Right atrium auricular region (tissue), 2 donors: ENCODE measurements at regions not wholly inside any gene's neighbourhood (a gene's known extent, or its start where the extent isn't known, plus 50 kb on each side); places are given as distances from the start of the nearest gene placed in this dataset.

Experiments
- DNase-seq: peaks from one replicate; pipeline ENCODE4 v3.0.0-alpha.2; 2019; ENCODE audit warnings: low spot score
- H3K27ac ChIP-seq, 2 donors: fragments of 200-600 bp; sonication (generic); 1 replicate in 1 of 2; 2 replicates in 1 of 2; pipeline ENCODE4 v1.5.1; 2016 to 2019
- H3K27me3 ChIP-seq, 2 donors: fragments of 200-600 bp; sonication (generic); one replicate each; pipeline versions ENCODE4 v1.5.1 to v1.6.0; 2017 to 2019
- H3K36me3 ChIP-seq: fragments of 200-600 bp; sonication (generic); one replicate; pipeline ENCODE4 v1.5.1; 2016
- H3K4me1 ChIP-seq, 2 donors: fragments of 200-600 bp; sonication (generic); one replicate each; pipeline versions ENCODE4 v1.5.1 to v1.6.0; 2017 to 2019
- H3K4me3 ChIP-seq, 2 donors: fragments of 200-600 bp; sonication (generic); 1 replicate in 1 of 2; 2 replicates in 1 of 2; pipeline ENCODE4 v1.5.1; 2017 to 2019; ENCODE audit warnings: mild to moderate bottlenecking in 1 of 2, moderate library complexity in 1 of 2
- H3K9me3 ChIP-seq, 2 donors: fragments of 200-600 bp; sonication (generic); one replicate each; pipeline ENCODE4 v1.5.1; 2019
- TF ChIP-seq, protein P1 (sequence below), 2 donors: fragments of 200-600 bp; sonication (generic); IDR thresholded peaks; one replicate each; pipeline ENCODE4 v1.5.1; 2019; ENCODE audit warnings: antibody characterized with exemption in 2 of 2

DNA sequence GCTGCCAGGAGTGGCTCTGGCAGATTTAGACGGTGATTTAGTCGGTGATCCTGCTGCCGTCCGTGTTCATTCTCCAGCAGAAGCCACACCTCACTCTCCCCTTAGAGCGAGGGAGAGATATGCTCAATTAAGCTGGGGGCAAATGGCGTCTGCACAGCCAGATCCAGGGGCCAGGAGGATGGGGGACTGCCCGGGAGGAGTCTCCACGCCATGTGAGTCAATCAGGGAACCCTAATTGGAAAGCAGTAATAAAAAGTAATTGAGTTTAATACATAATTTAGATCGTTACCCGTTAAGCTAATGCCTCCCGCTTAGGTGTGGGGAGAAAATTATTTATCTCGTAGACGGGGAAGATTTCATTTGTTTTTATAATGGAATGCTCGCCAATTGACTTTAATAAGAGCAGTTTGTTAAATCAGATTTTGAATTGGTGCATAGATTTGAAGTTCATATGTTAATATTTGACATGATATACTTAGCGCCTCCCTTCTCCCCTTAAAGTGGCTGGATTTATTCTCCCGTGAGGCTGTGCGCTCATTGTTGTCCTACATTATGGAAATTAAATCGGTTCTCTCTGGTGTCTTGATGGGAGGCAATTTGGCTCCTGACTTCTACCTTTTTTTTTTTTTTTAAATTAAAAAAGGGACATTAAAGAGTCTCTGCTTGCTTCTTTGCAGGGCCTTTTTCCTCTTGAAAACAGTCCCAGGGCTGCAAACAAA, 104.9 kb upstream of the C14orf180 start:
- no peaks in the 10 kb centered on the region for H3K27me3 ChIP-seq

DNA sequence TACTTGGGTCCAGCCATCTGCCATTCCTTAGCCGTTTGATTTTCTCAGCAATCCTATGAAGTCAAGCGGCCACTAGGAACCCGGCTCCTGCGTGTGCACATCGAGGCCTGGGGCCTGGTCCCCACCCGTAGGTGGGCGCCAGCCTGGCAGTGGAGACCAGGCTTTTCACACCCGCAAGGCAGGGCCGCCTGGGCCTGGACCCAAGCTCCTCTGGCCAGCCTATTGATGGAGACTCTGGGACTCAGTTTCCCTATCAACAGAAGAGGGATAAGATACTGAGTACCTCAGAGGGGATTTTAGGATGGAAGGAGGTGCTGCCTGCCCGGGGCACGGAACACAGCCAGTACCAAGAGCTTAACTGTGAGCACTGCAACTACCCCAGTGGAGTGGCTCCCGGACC, 104.3 kb upstream of the C14orf180 start:
- no peaks in the 10 kb centered on the region for H3K4me1 ChIP-seq
- H3K27me3 ChIP-seq = no peaks in the 10 kb centered on the region
- TF ChIP-seq, protein P1, sequence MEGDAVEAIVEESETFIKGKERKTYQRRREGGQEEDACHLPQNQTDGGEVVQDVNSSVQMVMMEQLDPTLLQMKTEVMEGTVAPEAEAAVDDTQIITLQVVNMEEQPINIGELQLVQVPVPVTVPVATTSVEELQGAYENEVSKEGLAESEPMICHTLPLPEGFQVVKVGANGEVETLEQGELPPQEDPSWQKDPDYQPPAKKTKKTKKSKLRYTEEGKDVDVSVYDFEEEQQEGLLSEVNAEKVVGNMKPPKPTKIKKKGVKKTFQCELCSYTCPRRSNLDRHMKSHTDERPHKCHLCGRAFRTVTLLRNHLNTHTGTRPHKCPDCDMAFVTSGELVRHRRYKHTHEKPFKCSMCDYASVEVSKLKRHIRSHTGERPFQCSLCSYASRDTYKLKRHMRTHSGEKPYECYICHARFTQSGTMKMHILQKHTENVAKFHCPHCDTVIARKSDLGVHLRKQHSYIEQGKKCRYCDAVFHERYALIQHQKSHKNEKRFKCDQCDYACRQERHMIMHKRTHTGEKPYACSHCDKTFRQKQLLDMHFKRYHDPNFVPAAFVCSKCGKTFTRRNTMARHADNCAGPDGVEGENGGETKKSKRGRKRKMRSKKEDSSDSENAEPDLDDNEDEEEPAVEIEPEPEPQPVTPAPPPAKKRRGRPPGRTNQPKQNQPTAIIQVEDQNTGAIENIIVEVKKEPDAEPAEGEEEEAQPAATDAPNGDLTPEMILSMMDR (IDR thresholded peaks at IDR 0.05) = no peak
- H3K27ac ChIP-seq = no peak overlapping the region
- DNase-seq = no peak
- no peaks in the 10 kb centered on the region for H3K9me3 ChIP-seq
- no peaks in the 10 kb centered on the region for H3K36me3 ChIP-seq
- no peak overlapping the region for H3K4me3 ChIP-seq

More for the DNA sequence above, 104.9 kb upstream of the C14orf180 start:
- Histone ChIP-seq H3K27ac (no peak overlapping the region), H3K36me3 (no peaks in the 10 kb centered on the region), H3K4me1 (no peaks in the 10 kb centered on the region), H3K9me3 (no peaks in the 10 kb centered on the region), H3K4me3 (no peak overlapping the region)
- TF ChIP-seq, protein P1 (IDR thresholded peaks at IDR 0.05) = no peak
- DNase-seq = no peak

DNA sequence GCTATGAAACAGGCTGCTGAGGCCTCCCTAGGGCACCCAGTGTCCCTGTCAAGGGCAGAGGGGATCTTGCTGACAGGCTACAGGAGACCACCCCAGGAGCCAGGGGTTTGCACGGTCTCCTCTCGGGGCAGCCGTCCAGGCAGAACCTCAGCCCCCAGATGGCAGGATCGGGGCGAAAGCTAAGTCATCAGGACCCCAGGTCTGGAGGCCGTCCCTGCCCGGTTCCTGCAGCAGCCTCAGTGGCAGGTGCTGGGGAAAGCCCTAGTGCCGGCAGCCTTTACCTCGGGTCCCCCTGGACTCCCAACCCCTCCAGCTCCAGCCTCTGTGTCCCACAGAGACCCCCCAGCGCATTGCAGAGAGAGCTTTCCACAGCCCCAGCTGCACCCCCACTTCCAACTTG, 103.8 kb upstream of the C14orf180 start:
- H3K27ac ChIP-seq = no peak overlapping the region
- H3K4me3 ChIP-seq = no peak overlapping the region
- no peak for DNase-seq
- no peaks in the 10 kb centered on the region for H3K9me3 ChIP-seq
- no peaks in the 10 kb centered on the region for H3K36me3 ChIP-seq
- TF ChIP-seq, protein P1 (IDR thresholded peaks at IDR 0.05) = no peak
- H3K27me3 ChIP-seq = no peaks in the 10 kb centered on the region
- no peaks in the 10 kb centered on the region for H3K4me1 ChIP-seq

DNA sequence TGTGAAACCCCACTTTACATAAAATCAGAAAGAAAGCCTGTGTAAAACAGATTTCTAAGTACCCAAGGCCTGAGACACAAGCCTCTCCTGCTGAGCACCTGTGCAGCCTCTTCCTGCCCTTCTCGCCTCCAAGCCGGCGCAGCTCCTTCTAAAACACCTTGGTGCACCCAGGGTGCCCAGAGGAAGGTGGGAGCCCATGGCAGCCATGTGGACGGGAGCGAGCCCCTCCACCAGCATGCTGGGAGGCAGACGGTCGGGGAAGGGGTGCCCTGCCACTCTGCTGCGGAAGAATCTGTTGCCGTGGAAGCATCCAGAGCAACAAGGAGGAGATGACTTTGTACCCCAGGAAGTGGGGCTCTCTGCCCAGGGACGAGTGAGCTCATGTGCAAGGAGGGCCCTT, 103.1 kb upstream of the C14orf180 start:
- Histone ChIP-seq H3K36me3 (no peaks in the 10 kb centered on the region), H3K9me3 (peaks cover 0 to 6% of the 10 kb centered on the region in 2 donors), H3K4me1 (no peaks in the 10 kb centered on the region), H3K27me3 (no peaks in the 10 kb centered on the region), H3K4me3 (no peak overlapping the region), H3K27ac (no peak overlapping the region)
- TF ChIP-seq, protein P1 (IDR thresholded peaks at IDR 0.05) = no peak
- DNase-seq = no peak

DNA sequence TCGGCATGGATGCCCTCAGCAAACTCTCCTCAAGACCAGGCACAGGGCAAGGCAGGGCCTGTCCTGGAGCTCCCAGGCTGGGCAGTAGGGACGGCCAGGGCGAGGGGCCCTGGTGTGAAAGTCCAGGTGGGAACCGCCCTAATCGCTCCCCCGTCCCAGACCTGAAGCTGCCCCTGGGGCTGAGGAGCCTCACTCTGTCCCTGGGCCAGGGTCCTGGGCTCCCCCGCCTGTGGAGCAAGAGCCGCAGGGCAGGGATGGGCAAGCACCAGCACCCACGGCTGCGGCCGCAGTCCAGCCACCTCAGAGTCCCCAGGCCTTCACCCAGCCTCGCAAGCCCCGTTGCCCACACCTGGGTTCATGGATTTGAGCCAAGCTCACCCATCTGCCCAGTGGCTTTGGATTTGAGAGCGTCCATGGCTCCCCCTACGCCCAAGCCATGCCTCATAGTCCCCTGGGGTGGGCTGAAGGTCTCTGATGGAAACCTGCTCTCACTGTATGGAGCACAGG, 102.4 kb upstream of the C14orf180 start:
- no peak overlapping the region for H3K4me3 ChIP-seq
- DNase-seq = no peak
- no peaks in the 10 kb centered on the region for H3K36me3 ChIP-seq
- no peaks in the 10 kb centered on the region for H3K4me1 ChIP-seq
- H3K27ac ChIP-seq = no peak overlapping the region
- peaks cover 0 to 14% of the 10 kb centered on the region in 2 donors for H3K9me3 ChIP-seq
- H3K27me3 ChIP-seq = no peaks in the 10 kb centered on the region
- TF ChIP-seq, protein P1 (IDR thresholded peaks at IDR 0.05) = no peak
